ENCODE measurements at regions not wholly inside any gene's neighbourhood (a gene's known extent, or its start where the extent isn't known, plus 50 kb on each side); places are given as distances from the start of the nearest gene placed in this dataset.

DNA sequence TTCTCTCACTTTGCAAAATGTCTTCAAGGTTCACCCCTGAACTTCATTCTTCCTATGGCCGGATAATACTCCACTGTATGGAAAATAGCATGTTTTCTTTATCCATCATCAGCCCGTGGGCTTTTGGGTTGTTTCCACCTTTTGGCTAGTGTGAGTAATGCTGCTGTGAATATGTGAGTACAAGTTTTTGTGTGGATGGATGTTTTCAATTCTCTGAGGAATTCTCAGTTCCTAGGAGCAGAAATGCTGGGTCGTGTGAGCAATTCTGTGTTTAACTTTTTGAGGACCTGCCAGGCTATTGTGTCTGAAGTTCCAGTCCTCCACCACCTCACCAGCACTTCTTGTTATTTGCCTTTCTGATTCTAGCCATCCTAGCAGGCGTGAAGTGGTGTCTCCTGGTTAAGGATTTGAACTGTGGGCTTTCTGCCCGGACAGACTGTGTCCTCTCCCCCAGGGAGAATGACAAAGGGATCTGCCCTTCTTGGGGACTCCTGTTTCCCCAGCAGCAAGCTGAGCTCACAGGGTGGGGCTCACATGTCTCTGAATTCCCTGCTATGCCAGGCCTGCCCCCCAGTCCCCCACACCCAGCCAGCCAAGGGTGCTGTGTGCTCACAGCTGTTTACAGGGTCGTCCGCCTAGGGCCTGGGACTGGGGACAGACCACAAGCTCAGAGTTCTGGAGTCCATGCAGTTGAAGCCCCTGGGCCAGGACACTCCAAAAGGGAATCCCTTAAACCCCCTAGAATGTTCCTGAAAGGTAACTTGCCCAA lies 92.2 kb upstream of the CIBAR2 start:
- TF ChIP-seq POLR2AphosphoS5 (IDR thresholded peaks at IDR 0.05) (no peak), POLR2A (IDR thresholded peaks at IDR 0.05) (no peak)
